ENCODE measurements at regions not wholly inside any gene's neighbourhood (a gene's known extent, or its start where the extent isn't known, plus 50 kb on each side); places are given as distances from the start of the nearest gene placed in this dataset.

GRCh38 chr4:62709618-62710252, 1509.6 kb downstream of the ADGRL3 start:
- Histone ChIP-seq H3K36me3 (ENCODE audit: insufficient read depth, low read length) (no peaks in the 10 kb centered on the region), H3K4me3 (peak overlapping the region; percentile 70), H3K9ac (ENCODE audit: insufficient read length) (no peak overlapping the region), H3K27ac (no peak overlapping the region), H3K9me3 (ENCODE audit: low read depth, low read length) (no peaks in the 10 kb centered on the region)
- no peak for TF ChIP-seq POLR2AphosphoS5 (IDR thresholded peaks at IDR 0.05; ENCODE audit: borderline replicate concordance, low read depth, low read length)
- no peak for TF ChIP-seq EZH2 (IDR thresholded peaks at IDR 0.05)
- no peak for TF ChIP-seq FOXP2 (optimal IDR thresholded peaks at IDR 0.05; ENCODE audit: control extremely low read depth, extremely low read length, insufficient read depth)
- DNase-seq (ENCODE audit: low read depth, low spot score): peak; percentile 72

- no peak for TF ChIP-seq EZH2 (IDR thresholded peaks at IDR 0.05)
- no peak for TF ChIP-seq FOXP2 (optimal IDR thresholded peaks at IDR 0.05; ENCODE audit: control extremely low read depth, extremely low read length, insufficient read depth)
- no peak for TF ChIP-seq POLR2AphosphoS5 (IDR thresholded peaks at IDR 0.05; ENCODE audit: borderline replicate concordance, low read depth, low read length)
- H3K4me3 ChIP-seq: no peak overlapping the region
- no peak overlapping the region for H3K9ac ChIP-seq (ENCODE audit: insufficient read length)
- DNase-seq (ENCODE audit: low read depth, low spot score): no peak
- no peak overlapping the region for H3K27ac ChIP-seq
- no peaks in the 10 kb centered on the region for H3K9me3 ChIP-seq (ENCODE audit: low read depth, low read length)
- H3K36me3 ChIP-seq (ENCODE audit: insufficient read depth, low read length): no peaks in the 10 kb centered on the region
Observed at GRCh38 chr4:62706423-62706822, 1506.3 kb downstream of the ADGRL3 start.

- H3K9ac ChIP-seq (ENCODE audit: insufficient read length): no peak overlapping the region
- no peak overlapping the region for H3K4me3 ChIP-seq
- TF ChIP-seq EZH2 (IDR thresholded peaks at IDR 0.05) (no peak), POLR2AphosphoS5 (IDR thresholded peaks at IDR 0.05; ENCODE audit: borderline replicate concordance, low read depth, low read length) (no peak), FOXP2 (optimal IDR thresholded peaks at IDR 0.05; ENCODE audit: control extremely low read depth, extremely low read length, insufficient read depth) (no peak)
- no peaks in the 10 kb centered on the region for H3K36me3 ChIP-seq (ENCODE audit: insufficient read depth, low read length)
- H3K9me3 ChIP-seq (ENCODE audit: low read depth, low read length): no peaks in the 10 kb centered on the region
- no peak for DNase-seq (ENCODE audit: low read depth, low spot score)
- H3K27ac ChIP-seq: no peak overlapping the region
Observed at GRCh38 chr4:62683799-62684566, 1483.9 kb downstream of the ADGRL3 start.

GRCh38 chr4:62676962-62677361, 1476.8 kb downstream of the ADGRL3 start:
- Histone ChIP-seq H3K9me3 (ENCODE audit: low read depth, low read length) (no peaks in the 10 kb centered on the region), H3K36me3 (ENCODE audit: insufficient read depth, low read length) (no peaks in the 10 kb centered on the region), H3K4me3 (no peak overlapping the region), H3K9ac (ENCODE audit: insufficient read length) (no peak overlapping the region), H3K27ac (no peak overlapping the region)
- DNase-seq (ENCODE audit: low read depth, low spot score): no peak
- no peak for TF ChIP-seq FOXP2 (optimal IDR thresholded peaks at IDR 0.05; ENCODE audit: control extremely low read depth, extremely low read length, insufficient read depth)
- TF ChIP-seq EZH2 (IDR thresholded peaks at IDR 0.05): no peak
- no peak for TF ChIP-seq POLR2AphosphoS5 (IDR thresholded peaks at IDR 0.05; ENCODE audit: borderline replicate concordance, low read depth, low read length)

GRCh38 chr4:62670514-62670913, 1470.4 kb downstream of the ADGRL3 start:
- H3K27ac ChIP-seq: no peak overlapping the region

GRCh38 chr4:62661821-62662220, 1461.7 kb downstream of the ADGRL3 start:
- H3K9ac ChIP-seq (ENCODE audit: insufficient read length): no peak overlapping the region
- H3K9me3 ChIP-seq (ENCODE audit: low read depth, low read length): no peaks in the 10 kb centered on the region
- no peak for DNase-seq (ENCODE audit: low read depth, low spot score)
- no peaks in the 10 kb centered on the region for H3K36me3 ChIP-seq (ENCODE audit: insufficient read depth, low read length)
- no peak overlapping the region for H3K27ac ChIP-seq
- no peak for TF ChIP-seq EZH2 (IDR thresholded peaks at IDR 0.05)
- no peak overlapping the region for H3K4me3 ChIP-seq

More at GRCh38 chr4:62670514-62670913, 1470.4 kb downstream of the ADGRL3 start:
- no peaks in the 10 kb centered on the region for H3K36me3 ChIP-seq (ENCODE audit: insufficient read depth, low read length)
- no peak for DNase-seq (ENCODE audit: low read depth, low spot score)
- no peak overlapping the region for H3K4me3 ChIP-seq
- H3K9ac ChIP-seq (ENCODE audit: insufficient read length): no peak overlapping the region
- no peaks in the 10 kb centered on the region for H3K9me3 ChIP-seq (ENCODE audit: low read depth, low read length)
- TF ChIP-seq FOXP2 (optimal IDR thresholded peaks at IDR 0.05; ENCODE audit: control extremely low read depth, extremely low read length, insufficient read depth) (no peak), POLR2AphosphoS5 (IDR thresholded peaks at IDR 0.05; ENCODE audit: borderline replicate concordance, low read depth, low read length) (no peak), EZH2 (IDR thresholded peaks at IDR 0.05) (no peak)

- no peaks in the 10 kb centered on the region for H3K9me3 ChIP-seq (ENCODE audit: low read depth, low read length)
- no peaks in the 10 kb centered on the region for H3K36me3 ChIP-seq (ENCODE audit: insufficient read depth, low read length)
- H3K27ac ChIP-seq: no peak overlapping the region
- TF ChIP-seq EZH2 (IDR thresholded peaks at IDR 0.05) (no peak), POLR2AphosphoS5 (IDR thresholded peaks at IDR 0.05; ENCODE audit: borderline replicate concordance, low read depth, low read length) (no peak)
- no peak overlapping the region for H3K9ac ChIP-seq (ENCODE audit: insufficient read length)
- no peak for DNase-seq (ENCODE audit: low read depth, low spot score)
- no peak overlapping the region for H3K4me3 ChIP-seq
Observed at GRCh38 chr4:62656006-62656405, 1455.9 kb downstream of the ADGRL3 start.

- Histone ChIP-seq H3K36me3 (ENCODE audit: insufficient read depth, low read length) (no peaks in the 10 kb centered on the region), H3K9ac (ENCODE audit: insufficient read length) (no peak overlapping the region), H3K4me3 (no peak overlapping the region), H3K9me3 (ENCODE audit: low read depth, low read length) (no peaks in the 10 kb centered on the region), H3K27ac (no peak overlapping the region)
- TF ChIP-seq POLR2AphosphoS5 (IDR thresholded peaks at IDR 0.05; ENCODE audit: borderline replicate concordance, low read depth, low read length) (no peak), FOXP2 (optimal IDR thresholded peaks at IDR 0.05; ENCODE audit: control extremely low read depth, extremely low read length, insufficient read depth) (no peak), EZH2 (IDR thresholded peaks at IDR 0.05) (no peak)
- no peak for DNase-seq (ENCODE audit: low read depth, low spot score)
Observed at GRCh38 chr4:62644372-62644771, 1444.2 kb downstream of the ADGRL3 start.

Measured in SK-N-MC (cell line).